T-helper 1 cell treated with Interleukin-12 subunit alpha and Interleukin-12 subunit beta and Interleukin-4 antibody, amounts not matched to agents 30 μg/mL and 1 μg/mL, for 36 hours (primary cell): ENCODE measurements at regions not wholly inside any gene's neighbourhood (a gene's known extent, or its start where the extent isn't known, plus 50 kb on each side); places are given as distances from the start of the nearest gene placed in this dataset.

Experiments used
- H3K27ac Mint-ChIP-seq: one replicate; pipeline ENCODE4 v1.8.0; 2021; ENCODE audit warnings: mild to moderate bottlenecking, mixed read lengths
- H3K27me3 Mint-ChIP-seq: one replicate; pipeline ENCODE4 v1.8.0; 2021; ENCODE audit warnings: low read depth, mixed read lengths
- H3K36me3 Mint-ChIP-seq: one replicate; pipeline ENCODE4 v1.8.0; 2021; ENCODE audit warnings: low read depth, mixed read lengths
- H3K4me1 Mint-ChIP-seq: one replicate; pipeline ENCODE4 v1.8.0; 2021; ENCODE audit warnings: low read depth, mixed read lengths
- H3K4me3 Mint-ChIP-seq: one replicate; pipeline ENCODE4 v1.8.0; 2021; ENCODE audit warnings: mild to moderate bottlenecking, moderate library complexity, mixed read lengths
- H3K9me3 Mint-ChIP-seq: one replicate; pipeline ENCODE4 v1.8.0; 2021; ENCODE audit warnings: mixed read lengths

- no peaks in the 10 kb centered on the region for H3K4me1 Mint-ChIP-seq
- no peak overlapping the region for H3K4me3 Mint-ChIP-seq
- peaks cover 1% of the 10 kb centered on the region for H3K9me3 Mint-ChIP-seq
- H3K27me3 Mint-ChIP-seq = no peaks in the 10 kb centered on the region
- H3K36me3 Mint-ChIP-seq = no peaks in the 10 kb centered on the region
- no peak overlapping the region for H3K27ac Mint-ChIP-seq
Measured at GRCh38 chr3:66860771-66861170, 137.3 kb upstream of the KBTBD8 start.

DNA sequence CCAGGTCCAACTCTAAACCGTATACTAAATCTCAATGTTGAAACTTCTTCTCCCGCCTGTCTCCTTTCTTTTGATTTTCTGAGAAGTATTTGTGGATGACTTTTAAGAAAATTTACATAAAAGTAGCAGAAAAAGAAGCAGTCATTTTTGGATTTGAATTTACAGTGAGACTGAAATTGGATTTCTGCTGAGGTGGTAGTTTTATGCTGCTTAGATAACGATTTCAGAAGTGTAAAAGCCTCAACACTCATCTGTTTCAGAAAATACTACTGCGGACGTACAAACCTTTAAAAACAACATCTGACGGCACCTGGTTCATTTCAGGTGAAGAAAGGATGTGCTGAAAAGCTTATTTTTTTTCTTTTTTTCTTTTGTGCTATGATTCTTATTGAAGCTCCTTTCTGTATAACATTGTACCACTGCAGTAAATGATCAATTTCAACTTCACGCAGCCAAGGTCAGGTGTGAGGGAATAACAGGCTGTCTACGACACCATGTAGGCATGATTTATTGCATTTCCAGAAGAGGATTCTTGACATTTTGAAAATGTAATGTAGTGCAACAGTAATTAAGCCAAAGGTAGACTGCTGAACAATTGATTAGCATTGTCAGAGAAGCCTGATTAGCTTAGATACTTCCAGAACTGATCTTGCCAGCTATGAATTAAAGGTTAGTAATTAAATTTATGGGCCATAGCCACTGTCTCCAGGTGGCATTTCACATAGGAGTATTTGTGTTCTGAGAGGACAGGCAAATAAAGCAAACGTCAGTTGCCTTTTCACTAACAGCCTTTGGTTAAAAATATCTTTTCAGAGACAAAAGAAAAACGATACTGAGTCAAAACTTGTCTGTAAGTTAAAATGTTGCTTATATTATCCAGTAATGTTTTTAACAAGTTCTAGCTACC, 134.6 kb upstream of the KBTBD8 start:
- H3K9me3 Mint-ChIP-seq = no peaks in the 10 kb centered on the region
- no peak overlapping the region for H3K27ac Mint-ChIP-seq
- no peak overlapping the region for H3K4me3 Mint-ChIP-seq
- H3K4me1 Mint-ChIP-seq = no peaks in the 10 kb centered on the region
- H3K36me3 Mint-ChIP-seq = no peaks in the 10 kb centered on the region
- no peaks in the 10 kb centered on the region for H3K27me3 Mint-ChIP-seq

DNA sequence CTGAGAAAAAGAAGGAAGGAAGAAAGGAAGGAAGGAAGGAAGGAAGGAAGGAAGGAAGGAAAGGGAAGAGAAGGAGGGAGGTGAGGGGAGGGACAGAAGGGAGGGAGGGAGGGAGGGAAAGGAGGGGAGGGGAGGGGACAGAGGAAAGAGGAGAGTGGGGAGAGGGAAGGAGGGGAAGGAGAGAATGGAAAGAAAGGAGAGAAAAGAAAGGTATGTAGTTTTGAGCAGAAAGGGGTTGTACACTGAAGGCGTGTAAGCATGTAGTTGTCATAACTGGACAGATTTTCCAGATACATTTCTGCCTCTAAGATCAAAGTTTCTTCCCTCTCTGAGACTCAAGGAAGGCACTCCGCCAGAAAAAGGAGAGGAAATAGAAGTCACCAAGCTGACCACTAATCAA, 113.4 kb upstream of the KBTBD8 start:
- H3K4me1 Mint-ChIP-seq = no peaks in the 10 kb centered on the region
- no peaks in the 10 kb centered on the region for H3K9me3 Mint-ChIP-seq
- H3K27ac Mint-ChIP-seq = no peak overlapping the region
- no peaks in the 10 kb centered on the region for H3K27me3 Mint-ChIP-seq
- no peak overlapping the region for H3K4me3 Mint-ChIP-seq
- no peaks in the 10 kb centered on the region for H3K36me3 Mint-ChIP-seq

DNA sequence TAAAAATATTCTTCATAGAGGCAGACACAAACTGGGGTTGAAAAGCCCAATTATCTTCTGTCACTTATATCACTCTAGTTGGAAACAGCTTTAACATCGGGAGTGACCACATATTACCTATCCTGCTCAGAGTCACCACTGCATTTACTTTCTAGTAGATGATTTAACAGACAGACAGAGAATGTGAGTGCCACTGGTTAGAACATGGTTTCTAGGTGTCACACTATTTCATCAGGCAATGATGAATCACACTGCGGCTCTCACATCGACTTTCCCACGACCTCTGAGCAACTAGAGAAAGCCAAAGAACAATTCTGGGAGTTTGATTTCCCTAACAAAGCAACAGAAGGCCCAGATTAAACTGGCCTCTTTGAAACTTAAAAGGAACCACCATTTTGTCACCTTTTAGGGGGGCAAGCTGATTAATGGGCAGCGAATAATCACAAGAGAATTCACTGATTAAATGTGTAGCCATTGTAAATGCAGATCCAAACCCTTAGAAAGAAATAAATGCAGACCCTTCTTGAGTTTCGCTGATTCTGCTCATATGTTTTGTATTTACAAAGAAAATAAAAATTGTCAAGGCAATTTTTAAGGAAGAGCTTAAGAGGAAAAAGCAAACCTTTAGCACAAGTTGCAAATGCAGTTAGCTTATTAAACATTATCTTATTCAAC, 112.6 kb upstream of the KBTBD8 start:
- Mint-ChIP-seq H3K9me3 (no peaks in the 10 kb centered on the region), H3K27ac (no peak overlapping the region), H3K4me1 (no peaks in the 10 kb centered on the region), H3K36me3 (no peaks in the 10 kb centered on the region), H3K27me3 (no peaks in the 10 kb centered on the region), H3K4me3 (no peak overlapping the region)

GRCh38 chr3:66889750-66890494, 108.2 kb upstream of the KBTBD8 start:
- Mint-ChIP-seq H3K4me3 (no peak overlapping the region), H3K27me3 (no peaks in the 10 kb centered on the region), H3K27ac (no peak overlapping the region), H3K36me3 (no peaks in the 10 kb centered on the region), H3K9me3 (peaks cover 10% of the 10 kb centered on the region), H3K4me1 (no peaks in the 10 kb centered on the region)

- H3K27ac Mint-ChIP-seq = no peak overlapping the region
- peaks cover 52% of the 10 kb centered on the region for H3K9me3 Mint-ChIP-seq
- no peaks in the 10 kb centered on the region for H3K27me3 Mint-ChIP-seq
- H3K4me3 Mint-ChIP-seq = no peak overlapping the region
- H3K36me3 Mint-ChIP-seq = no peaks in the 10 kb centered on the region
- H3K4me1 Mint-ChIP-seq = no peaks in the 10 kb centered on the region
Measured at GRCh38 chr3:66898155-66898554, 100.0 kb upstream of the KBTBD8 start.

GRCh38 chr3:66904336-66904735, 93.8 kb upstream of the KBTBD8 start:
- no peak overlapping the region for H3K27ac Mint-ChIP-seq
- no peak overlapping the region for H3K4me3 Mint-ChIP-seq
- H3K27me3 Mint-ChIP-seq = no peaks in the 10 kb centered on the region
- no peaks in the 10 kb centered on the region for H3K4me1 Mint-ChIP-seq
- peaks cover 20% of the 10 kb centered on the region for H3K9me3 Mint-ChIP-seq
- H3K36me3 Mint-ChIP-seq = no peaks in the 10 kb centered on the region

DNA sequence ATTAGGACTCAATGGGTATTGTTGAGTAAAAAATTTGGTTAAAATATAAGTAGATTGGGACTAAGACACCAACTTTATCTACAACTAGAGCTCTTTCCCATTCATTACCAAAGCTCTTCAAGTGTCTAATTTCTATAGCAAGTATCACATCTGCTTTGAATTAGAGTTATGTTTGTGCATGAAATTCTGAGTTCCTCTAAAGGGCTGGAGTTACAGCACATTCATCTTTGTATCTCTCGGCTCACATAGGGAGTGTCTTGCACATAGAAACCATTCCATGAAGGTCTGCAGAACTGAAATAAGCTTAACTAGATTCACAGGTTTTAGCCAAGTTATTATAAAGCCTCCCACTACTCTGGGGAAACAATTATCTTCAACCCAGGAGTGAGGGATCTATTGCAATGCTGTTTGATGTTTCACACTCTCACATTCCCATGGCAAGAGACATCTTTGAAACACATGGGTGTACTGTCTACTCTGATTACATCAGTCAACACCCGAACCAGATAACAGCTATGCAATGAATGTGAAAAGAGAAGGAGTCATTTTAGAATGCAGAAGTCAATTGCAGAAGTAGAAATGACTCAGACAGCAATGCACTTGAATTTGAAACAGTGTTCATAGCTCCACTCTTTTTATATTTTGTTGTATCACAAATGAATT, 93.1 kb upstream of the KBTBD8 start:
- peaks cover 20% of the 10 kb centered on the region for H3K9me3 Mint-ChIP-seq
- H3K27me3 Mint-ChIP-seq = no peaks in the 10 kb centered on the region
- H3K27ac Mint-ChIP-seq = no peak overlapping the region
- H3K4me3 Mint-ChIP-seq = no peak overlapping the region
- H3K36me3 Mint-ChIP-seq = no peaks in the 10 kb centered on the region
- no peaks in the 10 kb centered on the region for H3K4me1 Mint-ChIP-seq

GRCh38 chr3:66907136-66907535, 91.0 kb upstream of the KBTBD8 start:
- no peak overlapping the region for H3K4me3 Mint-ChIP-seq
- no peaks in the 10 kb centered on the region for H3K4me1 Mint-ChIP-seq
- no peak overlapping the region for H3K27ac Mint-ChIP-seq
- no peaks in the 10 kb centered on the region for H3K27me3 Mint-ChIP-seq
- H3K9me3 Mint-ChIP-seq = peaks cover 5% of the 10 kb centered on the region
- H3K36me3 Mint-ChIP-seq = no peaks in the 10 kb centered on the region

DNA sequence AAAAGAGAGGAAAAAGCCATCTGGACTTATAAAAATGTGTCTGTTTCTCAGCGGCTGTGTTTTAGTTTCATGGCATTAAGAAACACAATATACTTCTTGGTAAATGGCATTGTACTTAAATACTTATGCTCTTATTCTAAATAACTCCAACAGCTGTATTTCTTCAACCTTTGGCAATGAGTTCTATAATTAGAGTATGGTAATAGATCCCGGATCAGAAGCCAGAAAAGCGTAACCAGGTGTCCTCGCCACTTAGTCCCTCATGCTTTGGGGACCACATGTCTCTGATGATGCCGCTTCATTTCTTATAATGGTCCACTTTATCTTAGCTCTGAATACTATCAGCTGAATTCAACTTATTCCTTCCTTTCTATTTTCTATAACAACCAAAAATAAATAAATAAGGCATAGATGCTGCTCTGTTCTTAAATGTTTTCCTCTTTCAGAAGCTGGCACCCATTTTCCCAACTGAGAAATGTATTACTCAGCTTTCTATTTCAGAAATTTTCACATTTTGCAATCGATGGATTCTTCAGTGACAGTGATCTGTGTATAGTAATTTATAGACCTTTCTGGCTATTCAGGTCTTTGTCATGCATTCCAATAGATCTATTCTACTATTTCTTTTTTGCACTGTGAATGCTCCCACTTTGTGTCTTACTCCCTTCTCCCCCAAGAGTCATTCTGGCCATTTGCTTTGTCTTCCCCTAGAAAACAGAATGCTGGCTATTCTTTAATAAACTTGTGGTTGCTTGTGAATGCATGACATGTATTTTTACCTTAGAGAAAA, 87.6 kb upstream of the KBTBD8 start:
- no peaks in the 10 kb centered on the region for H3K4me1 Mint-ChIP-seq
- H3K27ac Mint-ChIP-seq = no peak overlapping the region
- no peak overlapping the region for H3K4me3 Mint-ChIP-seq
- H3K9me3 Mint-ChIP-seq = peaks cover 17% of the 10 kb centered on the region
- H3K36me3 Mint-ChIP-seq = no peaks in the 10 kb centered on the region
- no peaks in the 10 kb centered on the region for H3K27me3 Mint-ChIP-seq

- Mint-ChIP-seq H3K9me3 (peaks cover 21% of the 10 kb centered on the region), H3K27me3 (no peaks in the 10 kb centered on the region), H3K4me3 (no peak overlapping the region), H3K36me3 (no peaks in the 10 kb centered on the region), H3K4me1 (no peaks in the 10 kb centered on the region), H3K27ac (no peak overlapping the region)
Measured at GRCh38 chr3:66912306-66912705, 85.8 kb upstream of the KBTBD8 start.

- no peak overlapping the region for H3K4me3 Mint-ChIP-seq
- H3K4me1 Mint-ChIP-seq = no peaks in the 10 kb centered on the region
- no peaks in the 10 kb centered on the region for H3K9me3 Mint-ChIP-seq
- H3K27ac Mint-ChIP-seq = no peak overlapping the region
- H3K36me3 Mint-ChIP-seq = no peaks in the 10 kb centered on the region
- H3K27me3 Mint-ChIP-seq = no peaks in the 10 kb centered on the region
Measured at GRCh38 chr3:66922058-66922457, 76.0 kb upstream of the KBTBD8 start.

- Mint-ChIP-seq H3K36me3 (no peaks in the 10 kb centered on the region), H3K4me1 (no peaks in the 10 kb centered on the region), H3K9me3 (no peaks in the 10 kb centered on the region), H3K27me3 (no peaks in the 10 kb centered on the region), H3K4me3 (no peak overlapping the region), H3K27ac (no peak overlapping the region)
Measured at GRCh38 chr3:66923969-66924368, 74.1 kb upstream of the KBTBD8 start.

- Mint-ChIP-seq H3K4me3 (no peak overlapping the region), H3K27me3 (peaks cover 14% of the 10 kb centered on the region), H3K27ac (no peak overlapping the region), H3K4me1 (no peaks in the 10 kb centered on the region), H3K36me3 (no peaks in the 10 kb centered on the region), H3K9me3 (no peaks in the 10 kb centered on the region)
Measured at GRCh38 chr3:66928252-66928651, 69.9 kb upstream of the KBTBD8 start.
